Tibial nerve (tissue), 4 donors: ENCODE measurements at regions not wholly inside any gene's neighbourhood (a gene's known extent, or its start where the extent isn't known, plus 50 kb on each side); places are given as distances from the start of the nearest gene placed in this dataset.

Experiments
- DNase-seq, 2 donors: peaks; one replicate each; pipeline ENCODE4 v3.0.0-alpha.2; 2019; ENCODE audit warnings: low spot score in 2 of 2
- H3K27ac ChIP-seq, 4 donors: fragments of 200-600 bp; sonication (generic) in 3 of 4; one replicate each; pipeline ENCODE4 v1.5.1; 2017 to 2019; ENCODE audit warnings: mild to moderate bottlenecking in 1 of 4
- H3K27me3 ChIP-seq, 2 donors: fragments of 200-600 bp; sonication (generic) in 1 of 2; one replicate each; pipeline versions ENCODE4 v1.5.1 to v1.6.0; 2017 to 2019
- H3K36me3 ChIP-seq, 3 donors: fragments of 200-600 bp; sonication (generic); one replicate each; pipeline ENCODE4 v1.5.1; 2018 to 2019
- H3K4me1 ChIP-seq, 4 donors: fragments of 200-600 bp; sonication (generic) in 3 of 4; one replicate each; pipeline ENCODE4 v1.5.1; 2017 to 2019
- H3K4me3 ChIP-seq, 4 donors: fragments of 200-600 bp; sonication (generic) in 3 of 4; one replicate each; pipeline ENCODE4 v1.5.1; 2017 to 2019; ENCODE audit warnings: mild to moderate bottlenecking in 1 of 4, moderate library complexity in 1 of 4
- H3K9me3 ChIP-seq, 4 donors: fragments of 200-600 bp; sonication (generic) in 3 of 4; one replicate each; pipeline ENCODE4 v1.5.1; 2017 to 2019
- EP300 ChIP-seq, 2 donors: sonication (generic); formaldehyde crosslinking; IDR thresholded peaks; one replicate each; pipeline ENCODE4 v1.6.1; 2017; ENCODE audit warnings: antibody characterized with exemption in 2 of 2, mild to moderate bottlenecking in 1 of 2
- POLR2A ChIP-seq, 2 donors: fragments of 450-650 bp; IDR thresholded peaks; one replicate each; pipeline ENCODE4 v1.6.1; 2017; ENCODE audit warnings: antibody characterized with exemption in 2 of 2, mild to moderate bottlenecking in 2 of 2, moderate library complexity in 2 of 2
- WGBS, 2 donors: methylation state at CpG; one replicate each; pipeline ENCODE4 v1.1.5; 2018; 5-methylcytosine and 5-hydroxymethylcytosine counted together
- TF ChIP-seq, protein P1 (sequence below), 5 experiments: fragments of 200-600 bp in 3 of 5; fragments of 450-650 bp in 2 of 5; sonication (generic) in 3 of 5; IDR thresholded peaks; one replicate each; pipeline ENCODE4 v1.5.1; 2016 to 2019; ENCODE audit warnings: antibody characterized with exemption in 5 of 5, mild to moderate bottlenecking in 3 of 5, moderate library complexity in 2 of 5

DNA sequence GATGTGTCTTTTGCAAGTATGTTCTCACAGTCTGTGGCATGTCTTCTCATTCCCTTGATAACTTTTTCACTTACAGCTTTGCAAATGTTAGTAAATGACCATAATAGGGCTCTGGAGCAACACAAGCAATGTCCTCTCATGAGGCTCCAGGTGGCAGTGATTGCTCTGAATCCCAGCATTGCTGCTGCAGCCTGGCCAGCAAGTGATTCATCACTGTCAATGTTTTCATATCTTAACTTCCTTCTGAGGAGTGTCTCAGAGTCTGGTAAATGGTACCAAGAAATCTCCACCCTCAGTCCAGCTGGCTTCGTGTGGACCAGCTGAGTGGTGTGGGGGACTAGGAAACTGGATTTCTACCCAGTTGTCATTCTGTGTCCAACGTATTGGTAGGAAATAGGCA, 139.6 kb downstream of the MYLK4 start:
- WGBS, 2 donors, result 77 to 86% methylated on average over 2 of the region's 2 CpGs
- no peaks in the 10 kb centered on the region for H3K27me3 ChIP-seq
- peaks cover 0 to 4% (median 0%) of the 10 kb centered on the region in 4 donors for H3K4me1 ChIP-seq
- no peaks in the 10 kb centered on the region for H3K36me3 ChIP-seq
- TF ChIP-seq EP300 (IDR thresholded peaks at IDR 0.05) (no peak), POLR2A (IDR thresholded peaks at IDR 0.05) (no peak)
- TF ChIP-seq, protein P1, sequence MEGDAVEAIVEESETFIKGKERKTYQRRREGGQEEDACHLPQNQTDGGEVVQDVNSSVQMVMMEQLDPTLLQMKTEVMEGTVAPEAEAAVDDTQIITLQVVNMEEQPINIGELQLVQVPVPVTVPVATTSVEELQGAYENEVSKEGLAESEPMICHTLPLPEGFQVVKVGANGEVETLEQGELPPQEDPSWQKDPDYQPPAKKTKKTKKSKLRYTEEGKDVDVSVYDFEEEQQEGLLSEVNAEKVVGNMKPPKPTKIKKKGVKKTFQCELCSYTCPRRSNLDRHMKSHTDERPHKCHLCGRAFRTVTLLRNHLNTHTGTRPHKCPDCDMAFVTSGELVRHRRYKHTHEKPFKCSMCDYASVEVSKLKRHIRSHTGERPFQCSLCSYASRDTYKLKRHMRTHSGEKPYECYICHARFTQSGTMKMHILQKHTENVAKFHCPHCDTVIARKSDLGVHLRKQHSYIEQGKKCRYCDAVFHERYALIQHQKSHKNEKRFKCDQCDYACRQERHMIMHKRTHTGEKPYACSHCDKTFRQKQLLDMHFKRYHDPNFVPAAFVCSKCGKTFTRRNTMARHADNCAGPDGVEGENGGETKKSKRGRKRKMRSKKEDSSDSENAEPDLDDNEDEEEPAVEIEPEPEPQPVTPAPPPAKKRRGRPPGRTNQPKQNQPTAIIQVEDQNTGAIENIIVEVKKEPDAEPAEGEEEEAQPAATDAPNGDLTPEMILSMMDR (IDR thresholded peaks at IDR 0.05), result no peak
- no peak for DNase-seq
- peaks cover 0 to 3% (median 0%) of the 10 kb centered on the region in 4 donors for H3K9me3 ChIP-seq
- H3K4me3 ChIP-seq, result no peak overlapping the region
- H3K27ac ChIP-seq, result no peak overlapping the region

DNA sequence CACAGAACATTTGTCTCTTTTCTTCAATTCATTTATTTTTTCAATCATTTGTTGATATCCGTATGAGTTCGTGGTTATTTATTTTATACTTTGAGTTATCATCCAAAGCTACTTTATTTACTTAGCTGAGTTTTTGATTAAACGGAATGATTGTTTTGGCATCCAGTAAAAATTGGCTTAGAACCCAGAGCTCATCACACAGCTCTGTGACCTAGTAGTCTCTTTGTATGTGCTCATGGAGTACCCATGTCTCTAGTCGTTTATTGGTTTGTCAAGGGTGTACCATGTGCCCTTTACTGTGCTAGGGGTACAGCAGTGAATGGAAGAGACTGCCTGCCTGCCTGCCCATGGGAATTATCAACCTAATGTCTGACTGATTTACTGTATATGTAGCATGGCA, 142.2 kb downstream of the MYLK4 start:
- Histone ChIP-seq H3K36me3 (no peaks in the 10 kb centered on the region), H3K4me3 (no peak overlapping the region), H3K27ac (no peak overlapping the region), H3K9me3 (peaks cover 0 to 3% (median 0%) of the 10 kb centered on the region in 4 donors), H3K4me1 (no peaks in the 10 kb centered on the region), H3K27me3 (no peaks in the 10 kb centered on the region)
- WGBS, 2 donors, result 30 to 39% methylated on average over 4 of the region's 4 CpGs
- TF ChIP-seq EP300 (IDR thresholded peaks at IDR 0.05) (no peak), POLR2A (IDR thresholded peaks at IDR 0.05) (no peak)
- TF ChIP-seq, protein P1 (IDR thresholded peaks at IDR 0.05), result no peak
- DNase-seq, result no peak

DNA sequence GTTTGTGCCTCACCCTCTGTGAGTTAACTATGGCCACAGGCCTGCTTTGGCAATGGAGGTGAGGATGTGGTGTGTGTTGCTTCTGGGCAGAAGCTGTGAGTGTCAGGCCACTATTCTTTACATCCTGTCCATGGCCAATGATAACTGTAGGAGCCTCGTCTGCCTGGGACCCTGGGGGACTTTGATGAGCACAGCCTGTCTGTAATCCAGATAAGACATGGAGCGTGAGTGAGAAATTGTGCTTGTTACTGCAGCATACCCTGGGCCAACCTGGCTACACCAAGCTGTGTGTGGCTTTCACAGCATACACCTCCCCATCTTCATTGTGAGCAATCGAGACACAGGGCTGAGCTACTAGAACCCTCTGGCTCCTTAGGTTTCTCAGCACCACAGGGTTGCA, 150.4 kb downstream of the MYLK4 start:
- Histone ChIP-seq H3K36me3 (no peaks in the 10 kb centered on the region), H3K9me3 (no peaks in the 10 kb centered on the region), H3K4me1 (no peaks in the 10 kb centered on the region), H3K27me3 (no peaks in the 10 kb centered on the region), H3K4me3 (no peak overlapping the region), H3K27ac (no peak overlapping the region)
- TF ChIP-seq, protein P1 (IDR thresholded peaks at IDR 0.05), result no peak
- no peak for TF ChIP-seq POLR2A (IDR thresholded peaks at IDR 0.05)
- TF ChIP-seq EP300 (IDR thresholded peaks at IDR 0.05), result no peak
- 91 to 94% methylated on average over 3 of the region's 3 CpGs for WGBS, 2 donors
- DNase-seq, result no peak

DNA sequence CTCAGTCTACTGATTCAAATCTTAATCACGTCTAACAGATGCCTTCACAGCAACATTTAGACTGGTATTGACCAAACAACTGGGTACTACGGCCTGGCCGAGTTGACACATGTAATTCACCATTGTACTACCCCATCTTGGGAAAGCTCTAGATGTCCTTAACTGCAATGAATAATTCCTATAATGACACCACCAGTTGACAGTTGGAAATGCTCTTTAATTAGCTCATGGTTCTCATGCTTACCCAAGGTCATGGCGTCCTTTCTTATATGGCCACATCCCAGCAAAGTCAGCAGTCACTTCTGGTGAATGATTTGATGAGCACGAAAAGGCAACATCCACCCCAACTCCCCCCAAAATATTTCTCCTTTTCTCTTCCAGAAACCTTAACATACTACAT, 150.9 kb downstream of the MYLK4 start:
- no peak for DNase-seq
- no peak overlapping the region for H3K4me3 ChIP-seq
- no peak overlapping the region for H3K27ac ChIP-seq
- no peaks in the 10 kb centered on the region for H3K4me1 ChIP-seq
- TF ChIP-seq, protein P1 (IDR thresholded peaks at IDR 0.05), result no peak
- TF ChIP-seq EP300 (IDR thresholded peaks at IDR 0.05) (no peak), POLR2A (IDR thresholded peaks at IDR 0.05) (no peak)
- H3K36me3 ChIP-seq, result no peaks in the 10 kb centered on the region
- 92 to 96% methylated on average over 5 of the region's 5 CpGs for WGBS, 2 donors
- H3K27me3 ChIP-seq, result no peaks in the 10 kb centered on the region
- no peaks in the 10 kb centered on the region for H3K9me3 ChIP-seq

DNA sequence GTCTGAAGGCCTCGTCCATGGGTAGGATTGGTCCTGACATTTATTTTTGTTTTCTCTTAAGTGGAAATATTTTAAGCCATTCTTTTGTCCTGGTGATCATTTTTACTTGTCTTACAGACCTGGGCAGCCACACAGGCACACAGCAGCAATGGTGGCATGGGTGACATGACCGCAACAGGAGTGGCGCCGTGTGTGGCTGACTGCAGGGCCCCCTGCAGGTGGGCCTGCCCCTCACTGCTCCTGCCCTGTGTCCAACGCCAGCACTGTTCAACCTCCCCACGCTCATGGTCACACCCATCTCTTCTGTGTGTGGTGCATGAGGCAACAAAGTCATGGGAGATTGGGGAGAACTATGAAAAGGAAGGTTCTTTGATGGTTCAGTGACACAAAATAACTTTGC, 151.9 kb downstream of the MYLK4 start:
- DNase-seq, result no peak
- H3K4me1 ChIP-seq, result no peaks in the 10 kb centered on the region
- H3K36me3 ChIP-seq, result no peaks in the 10 kb centered on the region
- TF ChIP-seq POLR2A (IDR thresholded peaks at IDR 0.05) (no peak), EP300 (IDR thresholded peaks at IDR 0.05) (no peak)
- TF ChIP-seq, protein P1 (IDR thresholded peaks at IDR 0.05), result no peak
- no peak overlapping the region for H3K4me3 ChIP-seq
- WGBS, 2 donors, result 93 to 94% methylated on average over 6 of the region's 6 CpGs
- H3K9me3 ChIP-seq, result no peaks in the 10 kb centered on the region
- no peaks in the 10 kb centered on the region for H3K27me3 ChIP-seq
- no peak overlapping the region for H3K27ac ChIP-seq
